Chondrocyte (in vitro differentiated cells): ENCODE measurements at regions not wholly inside any gene's neighbourhood (a gene's known extent, or its start where the extent isn't known, plus 50 kb on each side); places are given as distances from the start of the nearest gene placed in this dataset.

Experiments
- DNase-seq: peaks from one replicate; pipeline ENCODE4 v3.0.0; 2021; ENCODE audit warnings: mixed read lengths, low spot score
- H3K27ac Mint-ChIP-seq: one replicate; pipeline ENCODE4 v1.8.0; 2021; ENCODE audit warnings: mild to moderate bottlenecking, moderate library complexity, mixed read lengths; ENCODE audit not compliant: unreplicated experiment
- H3K27me3 Mint-ChIP-seq: 2 replicates; pipeline ENCODE4 v1.8.0; 2021; ENCODE audit warnings: low read depth, mixed read lengths
- H3K36me3 Mint-ChIP-seq: 2 replicates; pipeline ENCODE4 v1.8.0; 2021; ENCODE audit warnings: low read depth, mixed read lengths
- H3K4me1 Mint-ChIP-seq: 2 replicates; pipeline ENCODE4 v1.8.0; 2021; ENCODE audit warnings: low read depth, mild to moderate bottlenecking, mixed read lengths
- H3K4me3 Mint-ChIP-seq: one replicate; pipeline ENCODE4 v1.8.0; 2021; ENCODE audit warnings: mild to moderate bottlenecking, moderate library complexity, mixed read lengths; ENCODE audit not compliant: unreplicated experiment
- H3K9me3 Mint-ChIP-seq: 2 replicates; pipeline ENCODE4 v1.8.0; 2021; ENCODE audit warnings: low read depth, mixed read lengths
- TF ChIP-seq, protein P1 (sequence below): fragments of 200-600 bp; sonication (generic); IDR thresholded peaks from 2 replicates; pipeline ENCODE4 v1.5.0; 2021; ENCODE audit warnings: antibody characterized with exemption, mild to moderate bottlenecking, moderate library complexity

DNA sequence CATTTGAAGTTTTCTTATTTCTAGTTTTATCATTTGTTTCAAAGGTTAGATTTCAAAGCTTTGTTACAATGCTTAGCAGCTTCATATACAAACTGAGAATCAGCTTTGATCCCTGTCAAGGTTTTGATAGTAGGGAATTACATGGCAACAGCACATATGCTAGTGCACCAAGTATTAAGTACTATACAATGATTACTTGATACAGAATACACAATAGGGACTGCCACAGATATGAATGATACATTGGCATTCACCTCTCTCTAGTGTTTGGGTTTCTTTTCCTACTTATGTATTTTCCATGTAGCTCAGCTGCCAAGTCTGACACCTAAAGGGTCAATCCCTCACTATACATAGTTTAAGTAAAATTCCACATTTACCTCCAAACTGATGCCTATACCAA, 344.0 kb downstream of the FAT4 start:
- H3K9me3 Mint-ChIP-seq = no peaks in the 10 kb centered on the region
- no peak overlapping the region for H3K4me3 Mint-ChIP-seq

DNA sequence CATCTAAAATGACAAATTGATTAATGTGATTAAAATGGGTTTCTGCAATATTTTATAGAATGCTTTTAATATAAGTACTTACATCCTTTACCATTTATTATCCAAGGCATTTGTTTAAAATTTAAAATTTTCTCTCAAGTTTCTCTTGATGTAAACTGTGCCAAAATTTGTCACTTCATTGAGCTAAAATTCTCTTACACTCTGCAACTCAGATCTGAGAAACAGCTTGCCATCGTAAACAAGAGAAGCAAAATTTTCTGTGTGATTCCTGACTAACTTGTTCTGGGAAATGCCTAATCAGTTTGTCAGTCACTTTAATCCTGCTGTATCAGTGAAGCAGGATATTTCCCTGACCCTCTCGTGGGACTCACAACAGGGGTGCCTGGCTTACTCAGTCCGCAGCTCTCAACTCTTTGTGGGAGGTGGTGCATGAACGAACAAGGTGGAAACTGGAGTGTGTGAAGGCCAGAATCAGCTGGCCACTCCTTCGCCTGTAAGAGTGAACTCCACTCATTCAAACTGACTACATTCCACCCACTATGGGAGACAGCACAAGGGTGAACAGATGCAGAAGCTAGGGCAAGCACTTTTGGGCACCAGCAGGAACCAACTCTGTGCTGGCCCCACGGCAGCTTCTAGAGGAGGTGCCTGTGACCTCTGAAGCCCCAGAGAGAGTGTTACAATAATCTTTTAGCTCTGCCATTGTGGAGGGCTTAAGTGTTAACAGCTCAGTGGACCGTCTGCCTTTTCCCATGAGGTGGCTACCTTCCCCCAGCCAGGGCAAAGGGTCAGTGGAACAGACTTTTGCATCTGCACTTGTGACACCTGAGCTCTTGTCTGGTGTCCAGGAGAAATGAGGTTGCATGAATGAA, 349.4 kb downstream of the FAT4 start:
- TF ChIP-seq, protein P1, sequence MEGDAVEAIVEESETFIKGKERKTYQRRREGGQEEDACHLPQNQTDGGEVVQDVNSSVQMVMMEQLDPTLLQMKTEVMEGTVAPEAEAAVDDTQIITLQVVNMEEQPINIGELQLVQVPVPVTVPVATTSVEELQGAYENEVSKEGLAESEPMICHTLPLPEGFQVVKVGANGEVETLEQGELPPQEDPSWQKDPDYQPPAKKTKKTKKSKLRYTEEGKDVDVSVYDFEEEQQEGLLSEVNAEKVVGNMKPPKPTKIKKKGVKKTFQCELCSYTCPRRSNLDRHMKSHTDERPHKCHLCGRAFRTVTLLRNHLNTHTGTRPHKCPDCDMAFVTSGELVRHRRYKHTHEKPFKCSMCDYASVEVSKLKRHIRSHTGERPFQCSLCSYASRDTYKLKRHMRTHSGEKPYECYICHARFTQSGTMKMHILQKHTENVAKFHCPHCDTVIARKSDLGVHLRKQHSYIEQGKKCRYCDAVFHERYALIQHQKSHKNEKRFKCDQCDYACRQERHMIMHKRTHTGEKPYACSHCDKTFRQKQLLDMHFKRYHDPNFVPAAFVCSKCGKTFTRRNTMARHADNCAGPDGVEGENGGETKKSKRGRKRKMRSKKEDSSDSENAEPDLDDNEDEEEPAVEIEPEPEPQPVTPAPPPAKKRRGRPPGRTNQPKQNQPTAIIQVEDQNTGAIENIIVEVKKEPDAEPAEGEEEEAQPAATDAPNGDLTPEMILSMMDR = no peak
- DNase-seq = no peak
- no peak overlapping the region for H3K27ac Mint-ChIP-seq
- no peaks in the 10 kb centered on the region for H3K27me3 Mint-ChIP-seq
- H3K36me3 Mint-ChIP-seq = no peaks in the 10 kb centered on the region
- peaks cover 2% of the 10 kb centered on the region for H3K9me3 Mint-ChIP-seq
- no peak overlapping the region for H3K4me3 Mint-ChIP-seq
- H3K4me1 Mint-ChIP-seq = peaks cover 28% of the 10 kb centered on the region

More for the DNA sequence above, 344.0 kb downstream of the FAT4 start:
- TF ChIP-seq, protein P1 = no peak
- Mint-ChIP-seq H3K36me3 (no peaks in the 10 kb centered on the region), H3K27ac (no peak overlapping the region), H3K4me1 (peaks cover 20% of the 10 kb centered on the region), H3K27me3 (no peaks in the 10 kb centered on the region)
- DNase-seq = no peak

- no peak overlapping the region for H3K27ac Mint-ChIP-seq
- no peak overlapping the region for H3K4me3 Mint-ChIP-seq
- no peaks in the 10 kb centered on the region for H3K36me3 Mint-ChIP-seq
- peaks cover 2% of the 10 kb centered on the region for H3K9me3 Mint-ChIP-seq
- peaks cover 25% of the 10 kb centered on the region for H3K4me1 Mint-ChIP-seq
- DNase-seq = no peak
- H3K27me3 Mint-ChIP-seq = no peaks in the 10 kb centered on the region
- TF ChIP-seq, protein P1 = no peak
These were observed 351.9 kb downstream of the FAT4 start for GRCh38 chr4:125666635-125667034.

GRCh38 chr4:125676156-125676555, 361.4 kb downstream of the FAT4 start:
- no peaks in the 10 kb centered on the region for H3K27me3 Mint-ChIP-seq
- peaks cover 7% of the 10 kb centered on the region for H3K4me1 Mint-ChIP-seq
- DNase-seq = no peak
- H3K27ac Mint-ChIP-seq = no peak overlapping the region
- no peaks in the 10 kb centered on the region for H3K36me3 Mint-ChIP-seq
- H3K4me3 Mint-ChIP-seq = no peak overlapping the region
- H3K9me3 Mint-ChIP-seq = no peaks in the 10 kb centered on the region
- TF ChIP-seq, protein P1 = no peak

DNA sequence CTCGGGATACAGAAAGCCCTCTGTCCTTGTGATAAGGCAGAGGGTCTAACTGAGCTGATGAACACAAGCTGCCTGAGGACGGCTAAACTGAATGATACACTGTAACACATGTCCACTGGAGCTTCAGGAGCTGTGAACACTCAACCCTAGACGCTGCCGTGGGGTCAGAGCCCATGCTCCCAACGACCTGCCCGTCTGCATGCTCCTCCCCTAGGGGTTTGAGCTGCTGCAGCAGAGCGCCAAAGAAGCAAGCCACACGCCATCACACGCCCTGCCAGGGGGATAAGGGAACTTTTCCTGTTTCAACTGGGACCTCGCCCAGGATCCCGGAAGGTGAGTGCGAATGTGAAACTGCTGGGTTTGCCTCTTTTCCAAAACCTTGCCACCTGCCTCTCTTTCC, 361.8 kb downstream of the FAT4 start:
- no peaks in the 10 kb centered on the region for H3K9me3 Mint-ChIP-seq
- H3K27ac Mint-ChIP-seq = no peak overlapping the region
- TF ChIP-seq, protein P1 = no peak
- H3K36me3 Mint-ChIP-seq = no peaks in the 10 kb centered on the region
- peaks cover 11% of the 10 kb centered on the region for H3K4me1 Mint-ChIP-seq
- no peaks in the 10 kb centered on the region for H3K27me3 Mint-ChIP-seq
- H3K4me3 Mint-ChIP-seq = no peak overlapping the region
- no peak for DNase-seq
